HEK293 (cell line): ENCODE measurements at regions not wholly inside any gene's neighbourhood (a gene's known extent, or its start where the extent isn't known, plus 50 kb on each side); places are given as distances from the start of the nearest gene placed in this dataset.

Experiments used
- CTCF ChIA-PET: fragments of 350-600 bp; formaldehyde crosslinking; extraction: SDS; loops from one replicate; lab custom pipeline; 2021; ENCODE audit warnings: antibody characterized with exemption; lab: Yijun Ruan, JAX
- POLR2A ChIA-PET: fragments of 300-600 bp; formaldehyde crosslinking; extraction: SDS; loops from one replicate; lab custom pipeline; 2020; ENCODE audit warnings: antibody characterized with exemption, inconsistent platforms; lab: Yijun Ruan, JAX
- H3K27ac ChIP-seq: fragments of 200-500 bp; sonication (Bioruptor generic); 2 replicates; pipeline ENCODE4 v1.5.1; 2014; ENCODE audit warnings: low read depth, low read length, control low read depth, inconsistent platforms; ENCODE audit errors: extremely low read depth
- H3K36me3 ChIP-seq, 2 experiments: fragments of 200-500 bp in 1 of 2; sonication (Bioruptor generic) in 1 of 2; 1 replicate in 1 of 2; 2 replicates in 1 of 2; pipeline ENCODE4 v1.5.1; 2014 to 2017; ENCODE audit warnings: inconsistent platforms in 2 of 2, low read length in 2 of 2; ENCODE audit not compliant: control insufficient read depth in 2 of 2, insufficient read depth in 1 of 2
- H3K4me1 ChIP-seq: fragments of 200-500 bp; sonication (Bioruptor generic); 2 replicates; pipeline ENCODE4 v1.5.1; 2014; ENCODE audit warnings: mild to moderate bottlenecking, low read length, inconsistent platforms; ENCODE audit not compliant: control insufficient read depth, insufficient read depth
- H3K4me3 ChIP-seq: 2 replicates; pipeline ENCODE4 v1.5.1; 2011; ENCODE audit warnings: low read depth, mild to moderate bottlenecking, control low read depth, low read length, moderate library complexity
- H3K9me3 ChIP-seq: fragments of 200-500 bp; sonication (Bioruptor generic); 2 replicates; pipeline ENCODE4 v1.5.1; 2014; ENCODE audit warnings: low read depth, low read length, inconsistent platforms; ENCODE audit not compliant: control insufficient read depth, insufficient read depth
- GFI1B ChIP-seq: fragments of 450-650 bp; formaldehyde crosslinking; IDR thresholded peaks from 2 replicates; pipeline ENCODE4 v1.5.1; 2016; ENCODE audit warnings: missing biosample characterization, missing genetic modification characterization
- KLF7 ChIP-seq: fragments of 450-650 bp; formaldehyde crosslinking; IDR thresholded peaks from 2 replicates; pipeline ENCODE4 v1.5.1; 2016; ENCODE audit warnings: missing biosample characterization, missing genetic modification characterization, borderline replicate concordance
- PBX3 ChIP-seq: sonication (generic); formaldehyde crosslinking; IDR thresholded peaks from 2 replicates; pipeline ENCODE4 v1.8.1; 2022; ENCODE audit warnings: mild to moderate bottlenecking, moderate library complexity, missing genetic modification reagents
- PRDM6 ChIP-seq: fragments of 450-650 bp; formaldehyde crosslinking; IDR thresholded peaks from 2 replicates; pipeline ENCODE4 v1.5.1; 2017; ENCODE audit warnings: missing biosample characterization, missing genetic modification characterization
- SCRT1 ChIP-seq: fragments of 450-650 bp; formaldehyde crosslinking; IDR thresholded peaks from 2 replicates; pipeline ENCODE4 v1.5.1; 2016; ENCODE audit warnings: missing biosample characterization, missing genetic modification characterization, borderline replicate concordance
- SCRT2 ChIP-seq: fragments of 450-650 bp; formaldehyde crosslinking; IDR thresholded peaks from 2 replicates; pipeline ENCODE4 v1.5.1; 2016; ENCODE audit warnings: missing biosample characterization, missing genetic modification characterization
- TRIM28 ChIP-seq: IDR thresholded peaks from 2 replicates; pipeline ENCODE4 v1.6.1; 2011; ENCODE audit warnings: low read length, control low read depth, borderline replicate concordance
- TSHZ1 ChIP-seq: fragments of 450-650 bp; formaldehyde crosslinking; IDR thresholded peaks from 2 replicates; pipeline ENCODE4 v1.5.1; 2016; ENCODE audit warnings: missing biosample characterization, missing genetic modification characterization, borderline replicate concordance
- ZFP41 ChIP-seq: fragments of 450-650 bp; formaldehyde crosslinking; IDR thresholded peaks from 2 replicates; pipeline ENCODE4 v1.5.1; 2016; ENCODE audit warnings: missing biosample characterization, missing genetic modification characterization, borderline replicate concordance
- ZNF114 ChIP-seq: fragments of 450-650 bp; formaldehyde crosslinking; IDR thresholded peaks from 2 replicates; pipeline ENCODE4 v1.5.0; 2017; ENCODE audit warnings: missing biosample characterization, missing genetic modification characterization
- ZNF138 ChIP-seq: fragments of 450-650 bp; formaldehyde crosslinking; IDR thresholded peaks from 2 replicates; pipeline ENCODE4 v1.5.1; 2016; ENCODE audit warnings: missing biosample characterization, missing genetic modification characterization, borderline replicate concordance
- ZNF155 ChIP-seq: fragments of 450-650 bp; formaldehyde crosslinking; IDR thresholded peaks from 2 replicates; pipeline ENCODE4 v1.5.1; 2016; ENCODE audit warnings: missing biosample characterization, missing genetic modification characterization
- ZNF19 ChIP-seq: fragments of 450-650 bp; formaldehyde crosslinking; IDR thresholded peaks from 2 replicates; pipeline ENCODE4; 2016; ENCODE audit warnings: missing biosample characterization, missing genetic modification characterization, low read depth
- ZNF23 ChIP-seq: fragments of 450-650 bp; formaldehyde crosslinking; IDR thresholded peaks from 2 replicates; pipeline ENCODE4 v1.5.1; 2016; ENCODE audit warnings: missing biosample characterization, missing genetic modification characterization, borderline replicate concordance
- ZNF416 ChIP-seq: fragments of 450-650 bp; formaldehyde crosslinking; IDR thresholded peaks from 2 replicates; pipeline ENCODE4 v1.5.1; 2016; ENCODE audit warnings: missing biosample characterization, missing genetic modification characterization
- ZNF423 ChIP-seq: fragments of 450-650 bp; formaldehyde crosslinking; IDR thresholded peaks from 2 replicates; pipeline ENCODE4 v1.5.1; 2016; ENCODE audit warnings: missing biosample characterization, missing genetic modification characterization
- ZNF514 ChIP-seq: fragments of 450-650 bp; formaldehyde crosslinking; IDR thresholded peaks from 2 replicates; pipeline ENCODE4 v1.5.1; 2016; ENCODE audit warnings: missing biosample characterization, missing genetic modification characterization
- ZNF701 ChIP-seq: fragments of 450-650 bp; formaldehyde crosslinking; IDR thresholded peaks from 2 replicates; pipeline ENCODE4 v1.5.1; 2016; ENCODE audit warnings: missing biosample characterization, missing genetic modification characterization
- ZNF777 ChIP-seq: fragments of 450-650 bp; formaldehyde crosslinking; IDR thresholded peaks from 2 replicates; pipeline ENCODE4 v1.5.1; 2017; ENCODE audit warnings: missing biosample characterization, missing genetic modification characterization, borderline replicate concordance

GRCh38 chr7:156029460-156030007 lies 217.3 kb upstream of the SHH start (continued):
- no peak for TF ChIP-seq ZNF155 (tag by site-specific recombination)
- TF ChIP-seq ZNF777 (tag by site-specific recombination) = no peak

GRCh38 chr7:156028521-156028920 lies 216.3 kb upstream of the SHH start:
- Histone ChIP-seq H3K27ac (no peak overlapping the region), H3K9me3 (no peaks in the 10 kb centered on the region), H3K4me1 (no peaks in the 10 kb centered on the region), H3K36me3 (no peaks in the 10 kb centered on the region), H3K4me3 (no peak overlapping the region)
- CTCF ChIA-PET = no interaction called here
- no peak for TF ChIP-seq ZNF416
- TF ChIP-seq PBX3 (CRISPR knock-in tag) = no peak
- no peak for TF ChIP-seq KLF7
- POLR2A ChIA-PET = no interaction called here

GRCh38 chr7:156027821-156028220 lies 215.6 kb upstream of the SHH start:
- no peak overlapping the region for H3K27ac ChIP-seq
- TF ChIP-seq SCRT1 (tag by site-specific recombination) (peak; percentile 90), PRDM6 (tag by site-specific recombination) (0 out of 2 replicates have a peak, but pooled peaks have one; percentile 14), TRIM28 (no peak), SCRT2 (tag by site-specific recombination) (peak; percentile 95), ZNF23 (no peak)
- TF ChIP-seq, all 188 proteins: peak for 3
- ChIA-PET CTCF (no interaction called here), POLR2A (no interaction called here)
- Histone ChIP-seq H3K36me3 (no peaks in the 10 kb centered on the region), H3K9me3 (no peaks in the 10 kb centered on the region), H3K4me3 (no peak overlapping the region), H3K4me1 (no peaks in the 10 kb centered on the region)

- no peak overlapping the region for H3K27ac ChIP-seq
- CTCF ChIA-PET = no interaction called here
- POLR2A ChIA-PET = no interaction called here
Measured at GRCh38 chr7:156026603-156027002, 214.3 kb upstream of the SHH start.

GRCh38 chr7:156026076-156026600 lies 213.9 kb upstream of the SHH start:
- Histone ChIP-seq H3K36me3 (no peaks in the 10 kb centered on the region), H3K27ac (no peak overlapping the region), H3K4me3 (no peak overlapping the region), H3K4me1 (no peaks in the 10 kb centered on the region), H3K9me3 (no peaks in the 10 kb centered on the region)
- TF ChIP-seq TSHZ1 (tag by site-specific recombination) (no peak), ZNF114 (tag by site-specific recombination) (no peak)
- CTCF ChIA-PET = no interaction called here
- POLR2A ChIA-PET = no interaction called here

More at GRCh38 chr7:156026603-156027002, 214.3 kb upstream of the SHH start:
- Histone ChIP-seq H3K4me1 (no peaks in the 10 kb centered on the region), H3K9me3 (no peaks in the 10 kb centered on the region), H3K36me3 (no peaks in the 10 kb centered on the region), H3K4me3 (no peak overlapping the region)
- TF ChIP-seq ZNF138 (tag by site-specific recombination) = no peak
- no peak for TF ChIP-seq ZNF19 (tag by site-specific recombination)
- no peak for TF ChIP-seq ZFP41
- TF ChIP-seq ZNF514 (tag by site-specific recombination) = no peak
- no peak for TF ChIP-seq GFI1B
- TF ChIP-seq ZNF423 (tag by site-specific recombination) = no peak
- no peak for TF ChIP-seq ZNF701 (tag by site-specific recombination)
